Ovary (tissue), 7 donors: ENCODE measurements at regions not wholly inside any gene's neighbourhood (a gene's known extent, or its start where the extent isn't known, plus 50 kb on each side); places are given as distances from the start of the nearest gene placed in this dataset.

Experiments
- DNase-seq, 5 donors: peaks; one replicate each; pipeline ENCODE4 v3.0.0-alpha.2; 2019 to 2020
- H3K27ac ChIP-seq, 2 donors: fragments of 200-600 bp; one replicate each; pipeline versions ENCODE4 v1.5.1 to v1.8.0; 2019 to 2022
- H3K27me3 ChIP-seq: fragments of 200-600 bp; one replicate; pipeline ENCODE4 v1.8.0; 2022
- H3K36me3 ChIP-seq: fragments of 200-600 bp; sonication (generic); one replicate; pipeline ENCODE4 v1.5.1; 2019
- H3K4me1 ChIP-seq: one replicate; pipeline ENCODE4 v1.8.1; 2013; ENCODE audit warnings: mild to moderate bottlenecking, moderate library complexity; ENCODE audit not compliant: insufficient read depth
- H3K4me3 ChIP-seq: fragments of 200-600 bp; sonication (generic); one replicate; pipeline ENCODE4 v1.5.1; 2017
- H3K9me3 ChIP-seq, 2 donors: fragments of 200-600 bp in 1 of 2; sonication (generic) in 1 of 2; one replicate each; pipeline versions ENCODE4 v1.5.1 to v1.8.1; 2013 to 2019; ENCODE audit warnings: mild to moderate bottlenecking in 1 of 2, moderate library complexity in 1 of 2
- EP300 ChIP-seq: sonication (generic); formaldehyde crosslinking; IDR thresholded peaks from one replicate; pipeline ENCODE4 v1.6.1; 2017; ENCODE audit warnings: antibody characterized with exemption
- POLR2A ChIP-seq: fragments of 450-650 bp; IDR thresholded peaks from one replicate; pipeline ENCODE4 v1.6.1; 2017; ENCODE audit warnings: antibody characterized with exemption, mild to moderate bottlenecking, moderate library complexity
- WGBS, 3 donors: extraction: QIAGEN DNeasy Blood & Tissue Kit in 1 of 3; methylation state at CpG; one replicate each; pipeline versions ENCODE4 v1.1.5 to v1.1.7; 2013 to 2017; 5-methylcytosine and 5-hydroxymethylcytosine counted together
- intact Hi-C, 4 donors: fragments of 100-400 bp; cut with DNase I; formaldehyde crosslinking; loops; one replicate each; pipeline versions ENCODE4 v1.11.0 to v1.15.1; 2022 to 2023
- TF ChIP-seq, protein P1 (sequence below), 3 donors: fragments of 450-650 bp in 2 of 3; fragments of 200-600 bp in 1 of 3; IDR thresholded peaks; one replicate each; pipeline versions ENCODE4 v1.5.1 to v1.8.0; 2016 to 2022; ENCODE audit warnings: antibody characterized with exemption in 3 of 3, mild to moderate bottlenecking in 1 of 3
- donor health status: DM: no; HTN: no; CAD: no; lungs with moderate emphysema.
- donor health status: DM: no; HTN: no; CAD: no.
- donor health status: Bipolar disorder and iron deficiency.
- donor health status: DM: no; HTN: no; CAD: no.
- donor health status: DM: yes; HTN: yes; CAD: no.

DNA sequence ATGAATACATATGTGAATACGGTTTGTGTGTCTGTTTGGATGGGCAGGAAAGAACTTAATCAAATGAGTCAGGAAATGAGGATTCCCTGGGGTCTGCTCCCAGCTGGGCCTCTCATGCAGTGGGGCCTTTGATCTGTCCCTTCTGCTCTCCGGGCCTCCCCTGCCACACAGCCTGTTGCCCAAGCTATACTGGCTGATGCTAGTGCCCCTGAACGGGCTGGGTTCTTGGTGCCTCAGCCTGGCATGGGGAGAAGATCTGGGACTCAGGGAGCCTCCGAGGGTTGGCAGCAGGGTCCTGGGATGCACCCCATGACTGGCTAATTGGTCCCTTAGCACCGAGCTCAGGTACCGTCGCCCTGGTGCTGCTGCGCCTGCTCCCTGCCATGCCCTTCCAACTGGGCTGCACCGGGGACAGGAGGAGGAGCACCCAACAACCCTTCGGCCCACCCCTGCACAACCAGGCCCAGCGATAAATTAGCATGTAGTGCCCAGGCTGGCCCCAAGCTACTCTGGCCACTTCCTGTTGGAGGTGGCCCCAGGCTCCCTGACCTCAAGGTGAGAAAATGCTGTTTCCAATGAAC, 59.9 kb upstream of the DUSP5 start:
- H3K36me3 ChIP-seq = no peaks in the 10 kb centered on the region
- no peak overlapping the region for H3K27ac ChIP-seq
- H3K4me1 ChIP-seq = no peaks in the 10 kb centered on the region
- TF ChIP-seq, protein P1, sequence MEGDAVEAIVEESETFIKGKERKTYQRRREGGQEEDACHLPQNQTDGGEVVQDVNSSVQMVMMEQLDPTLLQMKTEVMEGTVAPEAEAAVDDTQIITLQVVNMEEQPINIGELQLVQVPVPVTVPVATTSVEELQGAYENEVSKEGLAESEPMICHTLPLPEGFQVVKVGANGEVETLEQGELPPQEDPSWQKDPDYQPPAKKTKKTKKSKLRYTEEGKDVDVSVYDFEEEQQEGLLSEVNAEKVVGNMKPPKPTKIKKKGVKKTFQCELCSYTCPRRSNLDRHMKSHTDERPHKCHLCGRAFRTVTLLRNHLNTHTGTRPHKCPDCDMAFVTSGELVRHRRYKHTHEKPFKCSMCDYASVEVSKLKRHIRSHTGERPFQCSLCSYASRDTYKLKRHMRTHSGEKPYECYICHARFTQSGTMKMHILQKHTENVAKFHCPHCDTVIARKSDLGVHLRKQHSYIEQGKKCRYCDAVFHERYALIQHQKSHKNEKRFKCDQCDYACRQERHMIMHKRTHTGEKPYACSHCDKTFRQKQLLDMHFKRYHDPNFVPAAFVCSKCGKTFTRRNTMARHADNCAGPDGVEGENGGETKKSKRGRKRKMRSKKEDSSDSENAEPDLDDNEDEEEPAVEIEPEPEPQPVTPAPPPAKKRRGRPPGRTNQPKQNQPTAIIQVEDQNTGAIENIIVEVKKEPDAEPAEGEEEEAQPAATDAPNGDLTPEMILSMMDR (IDR thresholded peaks at IDR 0.05) = no peak
- TF ChIP-seq EP300 (no peak), POLR2A (no peak)
- H3K9me3 ChIP-seq = no peaks in the 10 kb centered on the region
- no peaks in the 10 kb centered on the region for H3K27me3 ChIP-seq
- no peak for DNase-seq
- no peak overlapping the region for H3K4me3 ChIP-seq
- 86 to 89% (median 88%) methylated on average over 10 to 11 of the region's 11 CpGs for WGBS, 3 donors
- intact Hi-C loops = no loop called here

DNA sequence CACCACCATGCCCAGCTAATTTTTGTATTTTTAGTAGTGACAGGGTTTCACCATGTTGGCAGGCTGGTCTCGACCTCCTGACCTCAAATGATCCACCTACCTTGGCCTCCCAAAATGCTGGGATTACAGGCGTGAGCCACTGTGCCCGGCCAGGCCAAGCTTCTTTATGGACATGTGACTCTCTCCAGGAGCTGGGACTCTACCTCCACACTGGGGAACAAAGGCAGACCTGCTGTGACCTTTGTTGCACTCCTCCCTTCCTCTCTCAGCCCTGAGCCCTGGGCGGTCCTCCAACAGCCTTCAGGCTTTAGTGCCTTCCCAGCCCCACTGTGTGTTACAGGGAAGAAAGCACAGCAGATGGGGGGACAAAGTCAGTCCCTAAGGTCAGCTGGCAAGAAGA, 55.0 kb upstream of the DUSP5 start:
- TF ChIP-seq EP300 (no peak), POLR2A (no peak)
- TF ChIP-seq, protein P1 (IDR thresholded peaks at IDR 0.05) = no peak
- DNase-seq = no peak

DNA sequence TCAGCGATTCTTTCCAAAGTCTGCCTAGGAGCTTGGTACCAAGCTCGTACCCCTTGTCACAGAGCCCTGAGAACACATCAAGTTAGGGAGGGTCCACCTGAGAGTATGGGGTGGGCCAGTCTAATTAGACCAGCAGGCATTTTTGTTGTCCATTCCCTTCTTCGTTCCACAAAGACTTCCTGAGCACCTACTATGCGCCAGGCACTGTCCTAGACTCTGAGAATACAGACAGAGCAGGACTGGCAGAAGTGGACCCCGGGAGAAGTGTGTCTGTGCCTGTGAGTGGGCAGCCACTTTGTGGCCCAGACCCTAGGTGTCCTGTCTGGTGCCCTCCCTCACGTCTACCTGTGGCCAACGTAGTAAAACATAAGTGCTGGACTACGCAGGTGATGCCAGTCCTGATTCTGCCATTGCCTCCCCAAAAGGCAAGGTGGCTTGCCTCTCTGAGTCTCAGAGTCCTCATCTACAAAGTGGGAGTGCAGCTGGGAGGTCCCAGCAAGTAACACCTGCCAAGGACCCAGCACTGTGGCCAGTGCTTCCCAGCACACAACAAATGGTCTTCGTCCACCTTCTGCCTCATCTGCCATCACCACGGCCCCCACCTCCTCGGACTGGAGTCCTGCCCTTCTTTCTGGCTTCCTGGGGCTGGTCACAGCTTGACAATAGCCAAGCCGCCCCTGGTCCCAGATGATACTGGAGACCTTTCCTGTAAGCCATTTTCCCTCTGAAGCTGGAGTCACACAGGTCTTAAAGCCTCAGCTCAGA, 54.3 kb upstream of the DUSP5 start:
- 90 to 91% (median 90%) methylated on average over 12 of the region's 12 CpGs for WGBS, 3 donors
- no peaks in the 10 kb centered on the region for H3K4me1 ChIP-seq
- H3K27ac ChIP-seq = no peak overlapping the region
- no peaks in the 10 kb centered on the region for H3K27me3 ChIP-seq
- no peaks in the 10 kb centered on the region for H3K36me3 ChIP-seq
- H3K4me3 ChIP-seq = no peak overlapping the region
- DNase-seq = no peak
- intact Hi-C loops = no loop called here
- no peak for TF ChIP-seq EP300
- no peaks in the 10 kb centered on the region for H3K9me3 ChIP-seq

More for the DNA sequence above, 55.0 kb upstream of the DUSP5 start:
- WGBS, 3 donors = 95 to 100% (median 98%) methylated on average over 4 of the region's 4 CpGs
- intact Hi-C loops = no loop called here
- H3K4me1 ChIP-seq = no peaks in the 10 kb centered on the region
- no peak overlapping the region for H3K27ac ChIP-seq
- H3K36me3 ChIP-seq = no peaks in the 10 kb centered on the region
- H3K27me3 ChIP-seq = no peaks in the 10 kb centered on the region
- no peak overlapping the region for H3K4me3 ChIP-seq
- no peaks in the 10 kb centered on the region for H3K9me3 ChIP-seq

DNA sequence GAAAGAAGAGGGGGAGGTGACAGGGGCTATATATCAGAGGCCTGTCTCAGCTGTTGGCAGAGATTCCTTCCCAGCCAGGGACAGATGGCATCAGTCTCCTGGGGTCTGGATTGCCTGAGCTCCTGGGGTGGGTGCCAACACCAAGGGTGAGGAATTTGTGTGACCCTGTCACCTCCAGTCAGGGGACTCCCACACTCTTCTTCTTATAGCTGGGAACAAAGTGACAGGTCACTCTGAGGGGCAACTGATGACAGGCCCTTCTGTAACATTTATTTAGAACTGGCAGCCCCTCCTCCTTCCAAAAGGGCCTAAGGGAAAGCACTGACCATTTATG, 53.7 kb upstream of the DUSP5 start:
- DNase-seq = no peak

DNA sequence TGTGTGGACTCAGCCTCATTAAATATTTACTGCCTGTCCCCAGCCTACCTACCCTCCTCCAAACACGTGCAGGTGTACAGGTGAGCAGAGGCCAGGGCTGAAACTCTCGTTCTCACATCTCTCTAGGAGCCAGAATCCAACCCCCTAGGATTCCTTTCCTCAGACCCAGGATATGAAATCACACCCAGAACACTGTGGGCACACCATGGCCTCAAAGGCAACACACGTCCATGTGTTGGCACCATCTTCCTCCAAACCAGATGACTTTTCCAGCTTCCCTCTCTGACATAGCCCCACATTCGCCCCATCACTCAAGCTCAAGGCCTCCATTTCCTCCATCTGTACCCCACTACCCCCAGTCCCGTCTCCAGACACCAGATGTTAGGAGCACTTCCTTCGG, 51.8 kb upstream of the DUSP5 start:
- H3K4me1 ChIP-seq = no peaks in the 10 kb centered on the region
- no peaks in the 10 kb centered on the region for H3K9me3 ChIP-seq
- H3K27me3 ChIP-seq = no peaks in the 10 kb centered on the region
- TF ChIP-seq EP300 = no peak
- TF ChIP-seq POLR2A = no peak
- TF ChIP-seq, protein P1 (IDR thresholded peaks at IDR 0.05) = no peak
- intact Hi-C loops = no loop called here
- WGBS, 3 donors = 90 to 92% (median 92%) methylated on average over 6 of the region's 6 CpGs
- no peak overlapping the region for H3K4me3 ChIP-seq
- no peak for DNase-seq
- H3K27ac ChIP-seq = no peak overlapping the region
- no peaks in the 10 kb centered on the region for H3K36me3 ChIP-seq

More for the DNA sequence above, 53.7 kb upstream of the DUSP5 start:
- H3K9me3 ChIP-seq = no peaks in the 10 kb centered on the region
- no peaks in the 10 kb centered on the region for H3K4me1 ChIP-seq
- H3K27me3 ChIP-seq = no peaks in the 10 kb centered on the region
- H3K27ac ChIP-seq = no peak overlapping the region
- intact Hi-C loops = no loop called here
- no peaks in the 10 kb centered on the region for H3K36me3 ChIP-seq
- no peak overlapping the region for H3K4me3 ChIP-seq
- TF ChIP-seq, protein P1 (IDR thresholded peaks at IDR 0.05) = no peak
- TF ChIP-seq POLR2A = no peak
- no peak for TF ChIP-seq EP300
